Peyer's patch (tissue), 4 donors: ENCODE measurements at regions not wholly inside any gene's neighbourhood (a gene's known extent, or its start where the extent isn't known, plus 50 kb on each side); places are given as distances from the start of the nearest gene placed in this dataset.

Source experiments
- DNase-seq, 3 donors: peaks; one replicate each; pipeline ENCODE4 v3.0.0-alpha.2; 2017 to 2019
- H3K27ac ChIP-seq, 4 donors: fragments of 200-600 bp; sonication (generic); one replicate each; pipeline ENCODE4 v1.5.1; 2016 to 2019
- H3K27me3 ChIP-seq, 2 donors: fragments of 200-600 bp; sonication (generic); one replicate each; pipeline ENCODE4 v1.5.1; 2019
- H3K36me3 ChIP-seq, 3 donors: fragments of 200-600 bp; sonication (generic); one replicate each; pipeline ENCODE4 v1.5.1; 2016 to 2019
- H3K4me1 ChIP-seq, 4 donors: fragments of 200-600 bp; sonication (generic); one replicate each; pipeline ENCODE4 v1.5.1; 2016 to 2019
- H3K4me3 ChIP-seq, 4 donors: fragments of 200-600 bp; sonication (generic); 1 replicate in 3 of 4; 2 replicates in 1 of 4; pipeline ENCODE4 v1.5.1; 2016 to 2019; ENCODE audit warnings: mild to moderate bottlenecking in 1 of 4
- H3K9me3 ChIP-seq, 4 donors: fragments of 200-600 bp; sonication (generic); one replicate each; pipeline ENCODE4 v1.5.1; 2016 to 2019; ENCODE audit warnings: mild to moderate bottlenecking in 1 of 4
- CTCF ChIP-seq, 6 experiments: fragments of 450-650 bp in 4 of 6; fragments of 200-600 bp in 2 of 6; sonication (generic) in 1 of 6; IDR thresholded peaks; one replicate each; pipeline ENCODE4 v1.5.1; 2017 to 2019; ENCODE audit warnings: antibody characterized with exemption in 6 of 6, mild to moderate bottlenecking in 3 of 6, moderate library complexity in 1 of 6
- POLR2A ChIP-seq, 2 donors: fragments of 450-650 bp; IDR thresholded peaks; one replicate each; pipeline ENCODE4 v1.5.1; 2017; ENCODE audit warnings: antibody characterized with exemption in 2 of 2, mild to moderate bottlenecking in 2 of 2, moderate library complexity in 2 of 2

GRCh38 chr3:25292595-25292994 is 135.5 kb upstream of the RARB start:
- no peak for TF ChIP-seq POLR2A (IDR thresholded peaks at IDR 0.05)
- TF ChIP-seq CTCF (IDR thresholded peaks at IDR 0.05): no peak
- Histone ChIP-seq H3K27ac (no peak overlapping the region), H3K27me3 (no peaks in the 10 kb centered on the region)

DNA sequence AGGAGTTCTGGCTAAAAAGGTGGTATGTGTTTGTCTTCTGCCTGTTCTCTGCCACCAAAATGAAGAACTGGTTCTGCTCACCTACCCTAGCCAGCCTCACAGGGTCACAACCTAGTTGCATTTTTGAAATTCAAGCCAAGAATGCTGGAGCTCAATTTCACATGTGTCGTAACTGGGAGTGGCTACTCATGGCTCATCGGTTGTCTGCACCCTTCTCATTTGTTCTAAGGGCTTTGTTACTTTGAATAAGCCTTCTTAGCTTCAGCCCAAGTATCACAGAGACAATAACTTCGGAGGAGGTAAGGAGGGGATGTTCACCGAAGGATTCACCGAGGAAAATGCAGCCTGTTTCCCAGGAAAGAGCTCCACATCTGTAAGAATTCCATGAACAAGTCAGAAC is 134.3 kb upstream of the RARB start:
- Histone ChIP-seq H3K27me3 (no peaks in the 10 kb centered on the region), H3K36me3 (no peaks in the 10 kb centered on the region), H3K4me3 (no peak overlapping the region), H3K4me1 (no peaks in the 10 kb centered on the region), H3K27ac (no peak overlapping the region), H3K9me3 (no peaks in the 10 kb centered on the region)
- no peak for DNase-seq
- no peak for TF ChIP-seq POLR2A (IDR thresholded peaks at IDR 0.05)
- no peak for TF ChIP-seq CTCF (IDR thresholded peaks at IDR 0.05)

More at GRCh38 chr3:25292595-25292994, 135.5 kb upstream of the RARB start:
- Histone ChIP-seq H3K9me3 (no peaks in the 10 kb centered on the region), H3K36me3 (no peaks in the 10 kb centered on the region), H3K4me1 (no peaks in the 10 kb centered on the region), H3K4me3 (no peak overlapping the region)
- no peak for DNase-seq

GRCh38 chr3:25294169-25294805 is 133.8 kb upstream of the RARB start:
- DNase-seq: no peak
- Histone ChIP-seq H3K36me3 (no peaks in the 10 kb centered on the region), H3K9me3 (no peaks in the 10 kb centered on the region), H3K4me1 (no peaks in the 10 kb centered on the region), H3K27me3 (no peaks in the 10 kb centered on the region), H3K4me3 (no peak overlapping the region), H3K27ac (no peak overlapping the region)
- no peak for TF ChIP-seq POLR2A (IDR thresholded peaks at IDR 0.05)
- TF ChIP-seq CTCF (IDR thresholded peaks at IDR 0.05): no peak

- H3K4me3 ChIP-seq: no peak overlapping the region
- no peaks in the 10 kb centered on the region for H3K9me3 ChIP-seq
- no peaks in the 10 kb centered on the region for H3K4me1 ChIP-seq
- DNase-seq: no peak
- H3K27ac ChIP-seq: no peak overlapping the region
- TF ChIP-seq CTCF (IDR thresholded peaks at IDR 0.05): no peak
- TF ChIP-seq POLR2A (IDR thresholded peaks at IDR 0.05): no peak
- no peaks in the 10 kb centered on the region for H3K27me3 ChIP-seq
- no peaks in the 10 kb centered on the region for H3K36me3 ChIP-seq
Observed at GRCh38 chr3:25297667-25298585, 130.1 kb upstream of the RARB start.

- no peaks in the 10 kb centered on the region for H3K4me1 ChIP-seq
- no peaks in the 10 kb centered on the region for H3K36me3 ChIP-seq
- H3K27ac ChIP-seq: no peak overlapping the region
- no peak for DNase-seq
- TF ChIP-seq CTCF (IDR thresholded peaks at IDR 0.05): no peak
- TF ChIP-seq POLR2A (IDR thresholded peaks at IDR 0.05): no peak
- H3K9me3 ChIP-seq: no peaks in the 10 kb centered on the region
- H3K4me3 ChIP-seq: no peak overlapping the region
- no peaks in the 10 kb centered on the region for H3K27me3 ChIP-seq
Observed at GRCh38 chr3:25300141-25300540, 127.9 kb upstream of the RARB start.
